K562 (cell line): ENCODE measurements at regions not wholly inside any gene's neighbourhood (a gene's known extent, or its start where the extent isn't known, plus 50 kb on each side); places are given as distances from the start of the nearest gene placed in this dataset.

Experiments
- BHLHE40 ChIP-seq: IDR thresholded peaks from 2 replicates; pipeline ENCODE4 v1.6.1; 2011; ENCODE audit warnings: low read length, improper control_type of control experiment
- CREM ChIP-seq: IDR thresholded peaks from 2 replicates; pipeline ENCODE4 v1.6.1; 2014; ENCODE audit warnings: antibody characterized with exemption, low read depth
- KHSRP ChIP-seq: fragments of 450-650 bp; IDR thresholded peaks from 2 replicates; pipeline ENCODE4 v1.6.1; 2017
- KLF16 ChIP-seq: IDR thresholded peaks from 2 replicates; pipeline ENCODE4 v1.6.1; 2016; ENCODE audit warnings: antibody characterized with exemption
- RBFOX2 ChIP-seq: fragments of 200-400 bp; formaldehyde crosslinking; IDR thresholded peaks from 2 replicates; pipeline ENCODE4 v1.6.1; 2017; ENCODE audit warnings: low read depth, mild to moderate bottlenecking, low read length, moderate library complexity
- STAT5A ChIP-seq: IDR thresholded peaks from 2 replicates; pipeline ENCODE4 v1.6.1; 2012; ENCODE audit warnings: low read length, inconsistent platforms, borderline replicate concordance
- TAL1 ChIP-seq: fragments of 450-650 bp; IDR thresholded peaks from 2 replicates; pipeline ENCODE4 v1.6.1; 2016; ENCODE audit warnings: mild to moderate bottlenecking
- ZC3H11A ChIP-seq: IDR thresholded peaks from 2 replicates; pipeline ENCODE4 v1.6.1; 2012; ENCODE audit warnings: low read depth, low read length, improper control_type of control experiment
- ZNF23 ChIP-seq: fragments of 250-450 bp; sonication (Bioruptor Pico); IDR thresholded peaks from 2 replicates; pipeline ENCODE4 v1.4.0; 2020; ENCODE audit warnings: mild to moderate bottlenecking
- TF ChIP-seq, protein P1 (sequence below), 2 experiments: fragments of 450-650 bp; IDR thresholded peaks; 2 replicates each; pipeline ENCODE4 v1.6.1; 2018; ENCODE audit warnings: mild to moderate bottlenecking in 2 of 2, low read depth in 1 of 2; ENCODE audit not compliant: partially characterized antibody in 2 of 2
- TF ChIP-seq, protein P2 (sequence below): fragments of 450-650 bp; IDR thresholded peaks from 2 replicates; pipeline ENCODE4 v1.6.1; 2016; ENCODE audit warnings: low read depth
- TF ChIP-seq, protein P3 (sequence below): fragments of 250-450 bp; sonication (Bioruptor Pico); IDR thresholded peaks from 2 replicates; pipeline ENCODE4 v1.9.0; 2021; ENCODE audit warnings: mild to moderate bottlenecking, inconsistent platforms

DNA sequence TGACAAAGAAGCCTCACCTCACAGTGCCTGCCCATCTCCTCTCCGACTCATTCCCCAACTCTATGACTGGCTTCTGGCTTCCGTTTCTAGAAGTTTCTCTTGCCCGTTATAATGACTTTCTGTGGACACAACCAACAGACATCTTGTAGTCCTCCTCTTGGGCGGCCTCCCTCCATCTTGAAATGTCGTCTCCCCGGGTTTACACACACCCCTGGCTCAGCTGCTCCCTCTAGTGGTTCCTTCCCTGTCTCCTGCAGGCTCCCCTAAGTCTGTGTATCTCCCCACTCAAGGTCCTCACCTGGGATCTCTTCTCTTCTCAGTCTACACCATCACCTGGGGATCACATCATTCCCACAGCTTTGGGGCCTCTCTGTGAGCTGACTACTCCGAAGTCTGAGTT is 123.4 kb upstream of the NEBL start (continued):
- TF ChIP-seq, protein P1, sequence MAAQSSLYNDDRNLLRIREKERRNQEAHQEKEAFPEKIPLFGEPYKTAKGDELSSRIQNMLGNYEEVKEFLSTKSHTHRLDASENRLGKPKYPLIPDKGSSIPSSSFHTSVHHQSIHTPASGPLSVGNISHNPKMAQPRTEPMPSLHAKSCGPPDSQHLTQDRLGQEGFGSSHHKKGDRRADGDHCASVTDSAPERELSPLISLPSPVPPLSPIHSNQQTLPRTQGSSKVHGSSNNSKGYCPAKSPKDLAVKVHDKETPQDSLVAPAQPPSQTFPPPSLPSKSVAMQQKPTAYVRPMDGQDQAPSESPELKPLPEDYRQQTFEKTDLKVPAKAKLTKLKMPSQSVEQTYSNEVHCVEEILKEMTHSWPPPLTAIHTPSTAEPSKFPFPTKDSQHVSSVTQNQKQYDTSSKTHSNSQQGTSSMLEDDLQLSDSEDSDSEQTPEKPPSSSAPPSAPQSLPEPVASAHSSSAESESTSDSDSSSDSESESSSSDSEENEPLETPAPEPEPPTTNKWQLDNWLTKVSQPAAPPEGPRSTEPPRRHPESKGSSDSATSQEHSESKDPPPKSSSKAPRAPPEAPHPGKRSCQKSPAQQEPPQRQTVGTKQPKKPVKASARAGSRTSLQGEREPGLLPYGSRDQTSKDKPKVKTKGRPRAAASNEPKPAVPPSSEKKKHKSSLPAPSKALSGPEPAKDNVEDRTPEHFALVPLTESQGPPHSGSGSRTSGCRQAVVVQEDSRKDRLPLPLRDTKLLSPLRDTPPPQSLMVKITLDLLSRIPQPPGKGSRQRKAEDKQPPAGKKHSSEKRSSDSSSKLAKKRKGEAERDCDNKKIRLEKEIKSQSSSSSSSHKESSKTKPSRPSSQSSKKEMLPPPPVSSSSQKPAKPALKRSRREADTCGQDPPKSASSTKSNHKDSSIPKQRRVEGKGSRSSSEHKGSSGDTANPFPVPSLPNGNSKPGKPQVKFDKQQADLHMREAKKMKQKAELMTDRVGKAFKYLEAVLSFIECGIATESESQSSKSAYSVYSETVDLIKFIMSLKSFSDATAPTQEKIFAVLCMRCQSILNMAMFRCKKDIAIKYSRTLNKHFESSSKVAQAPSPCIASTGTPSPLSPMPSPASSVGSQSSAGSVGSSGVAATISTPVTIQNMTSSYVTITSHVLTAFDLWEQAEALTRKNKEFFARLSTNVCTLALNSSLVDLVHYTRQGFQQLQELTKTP (IDR thresholded peaks at IDR 0.05; ENCODE audit: low read depth in 1 of 2, partially characterized antibody in 2 of 2) = no peak
- TF ChIP-seq STAT5A (no peak), CREM (0 out of 2 replicates have a peak, but pooled peaks have one; percentile 22), KHSRP (no peak), KLF16 (peak; percentile 48), TAL1 (no peak), RBFOX2 (no peak), ZC3H11A (peak; percentile 79), BHLHE40 (no peak), ZNF23 (no peak)
- TF ChIP-seq, protein P2, sequence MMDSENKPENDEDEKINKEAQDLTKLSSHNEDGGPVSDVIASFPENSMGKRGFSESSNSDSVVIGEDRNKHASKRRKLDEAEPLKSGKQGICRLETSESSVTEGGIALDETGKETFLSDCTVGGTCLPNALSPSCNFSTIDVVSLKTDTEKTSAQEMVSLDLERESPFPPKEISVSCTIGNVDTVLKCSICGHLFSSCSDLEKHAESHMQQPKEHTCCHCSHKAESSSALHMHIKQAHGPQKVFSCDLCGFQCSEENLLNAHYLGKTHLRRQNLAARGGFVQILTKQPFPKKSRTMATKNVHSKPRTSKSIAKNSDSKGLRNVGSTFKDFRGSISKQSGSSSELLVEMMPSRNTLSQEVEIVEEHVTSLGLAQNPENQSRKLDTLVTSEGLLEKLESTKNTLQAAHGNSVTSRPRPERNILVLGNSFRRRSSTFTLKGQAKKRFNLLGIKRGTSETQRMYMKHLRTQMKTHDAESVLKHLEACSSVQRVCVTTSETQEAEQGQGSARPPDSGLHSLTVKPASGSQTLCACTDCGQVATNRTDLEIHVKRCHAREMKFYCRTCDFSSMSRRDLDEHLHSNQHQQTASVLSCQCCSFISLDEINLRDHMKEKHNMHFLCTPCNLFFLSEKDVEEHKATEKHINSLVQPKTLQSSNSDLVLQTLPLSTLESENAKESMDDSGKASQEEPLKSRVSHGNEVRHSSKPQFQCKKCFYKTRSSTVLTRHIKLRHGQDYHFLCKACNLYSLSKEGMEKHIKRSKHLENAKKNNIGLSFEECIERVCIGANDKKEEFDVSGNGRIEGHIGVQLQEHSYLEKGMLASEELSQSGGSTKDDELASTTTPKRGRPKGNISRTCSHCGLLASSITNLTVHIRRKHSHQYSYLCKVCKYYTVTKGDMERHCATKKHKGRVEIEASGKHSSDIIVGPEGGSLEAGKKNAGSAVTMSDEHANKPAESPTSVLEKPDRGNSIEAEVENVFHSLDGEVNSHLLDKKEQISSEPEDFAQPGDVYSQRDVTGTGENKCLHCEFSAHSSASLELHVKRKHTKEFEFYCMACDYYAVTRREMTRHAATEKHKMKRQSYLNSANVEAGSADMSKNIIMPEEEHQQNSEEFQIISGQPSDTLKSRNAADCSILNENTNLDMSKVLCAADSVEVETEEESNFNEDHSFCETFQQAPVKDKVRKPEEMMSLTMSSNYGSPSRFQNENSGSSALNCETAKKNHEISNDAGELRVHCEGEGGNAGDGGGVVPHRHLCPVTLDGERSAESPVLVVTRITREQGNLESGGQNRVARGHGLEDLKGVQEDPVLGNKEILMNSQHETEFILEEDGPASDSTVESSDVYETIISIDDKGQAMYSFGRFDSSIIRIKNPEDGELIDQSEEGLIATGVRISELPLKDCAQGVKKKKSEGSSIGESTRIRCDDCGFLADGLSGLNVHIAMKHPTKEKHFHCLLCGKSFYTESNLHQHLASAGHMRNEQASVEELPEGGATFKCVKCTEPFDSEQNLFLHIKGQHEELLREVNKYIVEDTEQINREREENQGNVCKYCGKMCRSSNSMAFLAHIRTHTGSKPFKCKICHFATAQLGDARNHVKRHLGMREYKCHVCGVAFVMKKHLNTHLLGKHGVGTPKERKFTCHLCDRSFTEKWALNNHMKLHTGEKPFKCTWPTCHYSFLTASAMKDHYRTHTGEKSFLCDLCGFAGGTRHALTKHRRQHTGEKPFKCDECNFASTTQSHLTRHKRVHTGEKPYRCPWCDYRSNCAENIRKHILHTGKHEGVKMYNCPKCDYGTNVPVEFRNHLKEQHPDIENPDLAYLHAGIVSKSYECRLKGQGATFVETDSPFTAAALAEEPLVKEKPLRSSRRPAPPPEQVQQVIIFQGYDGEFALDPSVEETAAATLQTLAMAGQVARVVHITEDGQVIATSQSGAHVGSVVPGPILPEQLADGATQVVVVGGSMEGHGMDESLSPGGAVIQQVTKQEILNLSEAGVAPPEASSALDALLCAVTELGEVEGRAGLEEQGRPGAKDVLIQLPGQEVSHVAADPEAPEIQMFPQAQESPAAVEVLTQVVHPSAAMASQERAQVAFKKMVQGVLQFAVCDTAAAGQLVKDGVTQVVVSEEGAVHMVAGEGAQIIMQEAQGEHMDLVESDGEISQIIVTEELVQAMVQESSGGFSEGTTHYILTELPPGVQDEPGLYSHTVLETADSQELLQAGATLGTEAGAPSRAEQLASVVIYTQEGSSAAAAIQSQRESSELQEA = no peak
- TF ChIP-seq, protein P3, sequence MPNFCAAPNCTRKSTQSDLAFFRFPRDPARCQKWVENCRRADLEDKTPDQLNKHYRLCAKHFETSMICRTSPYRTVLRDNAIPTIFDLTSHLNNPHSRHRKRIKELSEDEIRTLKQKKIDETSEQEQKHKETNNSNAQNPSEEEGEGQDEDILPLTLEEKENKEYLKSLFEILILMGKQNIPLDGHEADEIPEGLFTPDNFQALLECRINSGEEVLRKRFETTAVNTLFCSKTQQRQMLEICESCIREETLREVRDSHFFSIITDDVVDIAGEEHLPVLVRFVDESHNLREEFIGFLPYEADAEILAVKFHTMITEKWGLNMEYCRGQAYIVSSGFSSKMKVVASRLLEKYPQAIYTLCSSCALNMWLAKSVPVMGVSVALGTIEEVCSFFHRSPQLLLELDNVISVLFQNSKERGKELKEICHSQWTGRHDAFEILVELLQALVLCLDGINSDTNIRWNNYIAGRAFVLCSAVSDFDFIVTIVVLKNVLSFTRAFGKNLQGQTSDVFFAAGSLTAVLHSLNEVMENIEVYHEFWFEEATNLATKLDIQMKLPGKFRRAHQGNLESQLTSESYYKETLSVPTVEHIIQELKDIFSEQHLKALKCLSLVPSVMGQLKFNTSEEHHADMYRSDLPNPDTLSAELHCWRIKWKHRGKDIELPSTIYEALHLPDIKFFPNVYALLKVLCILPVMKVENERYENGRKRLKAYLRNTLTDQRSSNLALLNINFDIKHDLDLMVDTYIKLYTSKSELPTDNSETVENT (CRISPR knock-in tag) = no peak
